CD14-positive monocyte (primary cell): ENCODE measurements at regions not wholly inside any gene's neighbourhood (a gene's known extent, or its start where the extent isn't known, plus 50 kb on each side); places are given as distances from the start of the nearest gene placed in this dataset.

Source experiments
- DNase-seq, 3 donors: peaks; one replicate each; pipeline ENCODE4 v3.0.0-alpha.2; 2011 to 2022
- H2AFZ ChIP-seq: 2 replicates; pipeline ENCODE4 v1.6.0; 2012; ENCODE audit warnings: mild to moderate bottlenecking, low read depth, low read length, inconsistent platforms; ENCODE audit not compliant: insufficient read depth, poor library complexity, severe bottlenecking
- H3K27ac ChIP-seq, 2 donors: 1 replicate in 1 of 2; 2 replicates in 1 of 2; pipeline ENCODE4 v1.5.1; 2012 to 2013; ENCODE audit warnings: low read length in 2 of 2, control low read depth in 1 of 2, inconsistent platforms in 1 of 2, low read depth in 1 of 2, mild to moderate bottlenecking in 1 of 2
- H3K27me3 ChIP-seq, 2 donors: one replicate each; pipeline versions ENCODE4 v1.6.0 to v1.6.1; 2011 to 2013; ENCODE audit warnings: low read length in 2 of 2; ENCODE audit not compliant: control insufficient read depth in 2 of 2, insufficient read depth in 2 of 2
- H3K36me3 ChIP-seq, 2 donors: replicated peaks in 1 of 2; 1 replicate in 1 of 2; 2 replicates in 1 of 2; pipeline versions ENCODE4 v1.5.1 to v1.6.1; 2012 to 2013; ENCODE audit warnings: low read length in 2 of 2, control low read depth in 1 of 2, inconsistent platforms in 1 of 2, mild to moderate bottlenecking in 1 of 2; ENCODE audit not compliant: insufficient read depth in 2 of 2, control insufficient read depth in 1 of 2
- H3K4me1 ChIP-seq, 2 donors: 1 replicate in 1 of 2; 2 replicates in 1 of 2; pipeline versions ENCODE4 v1.5.1 to v1.6.1; 2012 to 2013; ENCODE audit warnings: low read length in 2 of 2, control low read depth in 1 of 2, inconsistent platforms in 1 of 2, mild to moderate bottlenecking in 1 of 2, moderate library complexity in 1 of 2; ENCODE audit not compliant: insufficient read depth in 2 of 2, control insufficient read depth in 1 of 2
- H3K4me2 ChIP-seq: replicated peaks from 2 replicates; pipeline ENCODE3; 2012; ENCODE audit warnings: low read length, moderate library complexity, mild to moderate bottlenecking; ENCODE audit not compliant: poor library complexity, severe bottlenecking; ENCODE audit errors: extremely low read depth
- H3K4me3 ChIP-seq, 3 experiments: fragments of 200-600 bp in 1 of 3; sonication (generic) in 1 of 3; replicated peaks in 1 of 3; 1 replicate in 2 of 3; 2 replicates in 1 of 3; pipeline ENCODE4 v1.5.1; 2011 to 2013; ENCODE audit warnings: low read length in 3 of 3, mild to moderate bottlenecking in 3 of 3, control low read depth in 2 of 3, low read depth in 2 of 3, inconsistent platforms in 1 of 3, moderate library complexity in 1 of 3
- H3K79me2 ChIP-seq: 2 replicates; pipeline ENCODE4 v1.6.0; 2012; ENCODE audit warnings: mild to moderate bottlenecking, control low read depth, inconsistent platforms, low read length, moderate library complexity; ENCODE audit not compliant: insufficient read depth
- H3K9ac ChIP-seq: 2 replicates; pipeline ENCODE4 v1.6.0; 2017; ENCODE audit warnings: low read length, mild to moderate bottlenecking; ENCODE audit not compliant: insufficient read depth, poor library complexity, severe bottlenecking
- H3K9me3 ChIP-seq, 2 donors: replicated peaks in 1 of 2; 1 replicate in 1 of 2; 2 replicates in 1 of 2; pipeline versions ENCODE4 v1.5.1 to v1.6.1; 2012 to 2013; ENCODE audit warnings: low read length in 2 of 2, control low read depth in 1 of 2; ENCODE audit not compliant: control insufficient read depth in 1 of 2, insufficient read depth in 1 of 2
- H4K20me1 ChIP-seq: 2 replicates; pipeline ENCODE4 v1.6.0; 2012; ENCODE audit warnings: mild to moderate bottlenecking, low read length, control low read depth, moderate library complexity; ENCODE audit not compliant: insufficient read depth
- H3K27ac Mint-ChIP-seq, 7 donors: one replicate each; pipeline ENCODE4 v1.8.0; 2020; ENCODE audit warnings: mild to moderate bottlenecking in 7 of 7, mixed read lengths in 7 of 7, moderate library complexity in 6 of 7, inconsistent platforms in 2 of 7
- H3K27me3 Mint-ChIP-seq, 3 donors: one replicate each; pipeline ENCODE4 v1.8.0; 2021 to 2022; ENCODE audit warnings: low read depth in 3 of 3, mild to moderate bottlenecking in 3 of 3, mixed read lengths in 3 of 3, moderate library complexity in 3 of 3, inconsistent platforms in 1 of 3
- H3K36me3 Mint-ChIP-seq, 2 donors: one replicate each; pipeline ENCODE4 v1.8.0; 2020; ENCODE audit warnings: mixed read lengths in 2 of 2, inconsistent platforms in 1 of 2, mild to moderate bottlenecking in 1 of 2
- H3K4me1 Mint-ChIP-seq: one replicate; pipeline ENCODE4 v1.8.0; 2020; ENCODE audit warnings: mild to moderate bottlenecking, mixed read lengths
- H3K4me3 Mint-ChIP-seq, 2 donors: one replicate each; pipeline ENCODE4 v1.8.0; 2020; ENCODE audit warnings: mild to moderate bottlenecking in 2 of 2, mixed read lengths in 2 of 2, moderate library complexity in 1 of 2
- H3K9me3 Mint-ChIP-seq, 7 donors: one replicate each; pipeline ENCODE4 v1.8.0; 2020 to 2022; ENCODE audit warnings: mixed read lengths in 7 of 7, mild to moderate bottlenecking in 6 of 7, moderate library complexity in 6 of 7, inconsistent platforms in 2 of 7
- CTCF ChIP-seq: fragments of 200-600 bp; IDR thresholded peaks from one replicate; pipeline ENCODE4 v1.8.0; 2022; ENCODE audit warnings: antibody characterized with exemption, mild to moderate bottlenecking
- WGBS: methylation state at CpG from one replicate; pipeline ENCODE4 v1.1.5; 2013; ENCODE audit warnings: missing lambda C conversion rate; ENCODE audit not compliant: insufficient coverage; 5-methylcytosine and 5-hydroxymethylcytosine counted together
- intact Hi-C, 2 donors: fragments of 100-400 bp; cut with micrococcal nuclease; formaldehyde crosslinking; loops; one replicate each; pipeline versions ENCODE4 v1.15.0 to v1.15.1; 2023

GRCh38 chr2:15733867-15734673, 142.4 kb downstream of the DDX1 start:
- Histone ChIP-seq H3K4me2 (no peak overlapping the region), H3K36me3 (no peaks in the 10 kb centered on the region), H4K20me1 (no peaks in the 10 kb centered on the region), H3K79me2 (no peaks in the 10 kb centered on the region), H3K4me3 (no peak overlapping the region), H3K27me3 (no peaks in the 10 kb centered on the region), H3K9ac (no peak overlapping the region), H3K9me3 (no peaks in the 10 kb centered on the region), H2AFZ (no peak overlapping the region), H3K4me1 (no peaks in the 10 kb centered on the region), H3K27ac (no peak overlapping the region)
- intact Hi-C loops, result no loop called here
- Mint-ChIP-seq H3K27me3 (no peaks in the 10 kb centered on the region), H3K36me3 (no peaks in the 10 kb centered on the region), H3K4me3 (no peak overlapping the region), H3K9me3 (peaks cover 0 to 3% (median 0%) of the 10 kb centered on the region in 7 donors), H3K4me1 (no peaks in the 10 kb centered on the region), H3K27ac (no peak overlapping the region)
- TF ChIP-seq CTCF, result no peak
- WGBS, result 85% methylated on average over 4 of the region's 11 CpGs
- DNase-seq, result no peak

GRCh38 chr2:15734674-15735483, 143.2 kb downstream of the DDX1 start:
- DNase-seq, result no peak
- Mint-ChIP-seq H3K27me3 (no peaks in the 10 kb centered on the region), H3K27ac (peak overlapping the region in 1 of 7 donors; percentile 72), H3K4me3 (no peak overlapping the region), H3K9me3 (peaks cover 0 to 3% (median 0%) of the 10 kb centered on the region in 7 donors), H3K36me3 (no peaks in the 10 kb centered on the region), H3K4me1 (no peaks in the 10 kb centered on the region)
- no peak overlapping the region for H3K4me3 ChIP-seq
- no peak overlapping the region for H2AFZ ChIP-seq
- no peak overlapping the region for H3K9ac ChIP-seq
- intact Hi-C loops, result no loop called here
- no peak overlapping the region for H3K4me2 ChIP-seq
- no peaks in the 10 kb centered on the region for H3K36me3 ChIP-seq
- H3K27me3 ChIP-seq, result no peaks in the 10 kb centered on the region
- TF ChIP-seq CTCF, result no peak
- no peaks in the 10 kb centered on the region for H3K4me1 ChIP-seq
- no peaks in the 10 kb centered on the region for H4K20me1 ChIP-seq
- H3K9me3 ChIP-seq, result no peaks in the 10 kb centered on the region
- whole genome bisulfite sequencing, result 100% methylated on average over 1 of the region's 5 CpGs
- no peaks in the 10 kb centered on the region for H3K79me2 ChIP-seq
- H3K27ac ChIP-seq, result no peak overlapping the region
